ENCODE measurements at regions not wholly inside any gene's neighbourhood (a gene's known extent, or its start where the extent isn't known, plus 50 kb on each side); places are given as distances from the start of the nearest gene placed in this dataset.

DNA sequence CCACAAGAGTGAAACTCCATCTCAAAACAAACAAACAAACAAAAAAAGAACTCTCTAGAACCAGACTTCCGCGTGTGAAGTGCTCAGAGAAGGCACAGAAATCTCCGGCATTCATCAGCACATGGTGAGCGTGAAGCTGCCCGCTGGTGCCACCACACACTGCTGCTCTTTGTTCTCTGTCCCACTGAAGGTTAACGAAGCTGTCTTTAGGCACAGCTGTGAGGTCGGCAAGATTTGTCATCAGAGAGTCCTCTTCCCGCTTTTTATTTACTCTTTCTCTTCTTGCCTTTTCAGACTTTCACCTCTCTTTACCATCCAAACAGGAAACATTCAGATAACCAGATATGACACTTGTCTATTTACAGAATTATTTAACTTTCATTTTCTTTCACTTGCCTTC is 115.2 kb upstream of the ARGLU1 start:
- DNase-seq: no peak

DNA sequence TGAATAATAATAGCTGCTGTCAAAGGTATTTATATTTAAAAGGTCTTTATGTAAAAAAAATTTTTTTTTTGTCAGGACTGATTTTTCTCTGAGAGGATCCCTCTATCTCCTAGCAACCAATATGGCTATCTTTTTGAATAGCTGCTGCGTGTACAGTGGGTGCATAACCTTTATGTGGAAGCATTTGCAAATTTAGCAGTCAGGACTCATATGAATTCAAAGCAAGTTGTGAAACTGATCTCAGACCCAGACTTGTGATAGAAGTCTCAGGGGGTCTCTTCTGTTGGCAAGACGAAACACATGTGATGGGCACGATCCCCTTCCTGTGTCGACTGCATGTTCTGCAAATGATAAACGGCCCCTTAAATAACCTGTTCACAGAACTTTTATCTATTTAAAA is 114.1 kb upstream of the ARGLU1 start:
- DNase-seq: no peak

DNA sequence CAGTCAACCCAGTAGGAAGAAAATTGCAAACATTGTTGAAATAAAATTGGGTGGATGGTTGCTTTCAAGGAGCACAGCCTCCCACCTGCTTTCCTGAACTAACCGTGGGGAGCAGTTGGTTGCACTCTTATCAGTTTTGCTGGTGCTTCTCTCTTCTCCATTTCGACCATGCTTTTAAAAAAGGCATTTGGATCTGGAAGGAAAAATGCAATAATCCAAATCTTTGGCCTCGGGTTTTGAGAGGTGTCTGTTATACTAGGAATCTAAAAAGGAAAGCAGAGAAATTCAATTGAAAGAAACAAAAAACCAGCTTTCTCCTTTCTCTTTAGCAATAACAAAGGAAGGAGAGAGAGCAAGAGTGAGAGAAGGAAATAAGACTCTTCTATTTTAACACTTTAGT is 113.6 kb upstream of the ARGLU1 start:
- no peak for DNase-seq

DNA sequence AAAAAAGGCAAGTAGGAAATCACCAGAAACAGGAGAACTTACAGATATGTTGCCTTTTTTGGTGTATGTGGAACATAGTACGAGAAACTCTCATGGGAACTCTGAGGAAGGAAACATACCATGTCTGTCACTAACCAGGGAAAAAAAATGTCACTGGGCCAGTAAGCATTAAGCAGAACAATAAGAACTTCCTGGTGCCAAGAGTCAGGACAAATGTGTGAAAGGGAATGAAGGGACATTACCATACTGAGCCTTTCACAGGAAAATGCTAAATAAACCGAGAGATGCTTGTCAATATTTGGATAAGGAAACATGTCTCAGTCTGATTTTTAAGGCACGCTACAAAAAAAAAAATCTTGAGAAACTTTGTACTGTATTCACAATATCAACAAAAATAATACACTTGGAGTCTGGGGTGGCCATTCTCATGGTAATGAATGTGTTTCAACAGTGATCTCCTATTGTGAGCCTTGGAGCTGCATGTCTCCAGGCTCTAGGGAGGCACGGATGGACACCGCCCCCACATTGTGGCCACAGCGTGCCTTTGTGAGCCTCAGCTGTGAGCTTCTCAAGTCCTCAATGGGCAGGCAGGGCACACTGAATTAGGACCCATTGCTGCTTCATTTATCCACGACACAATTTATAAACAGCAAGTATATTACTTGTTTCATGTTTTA is 113.0 kb upstream of the ARGLU1 start:
- no peak for DNase-seq

DNA sequence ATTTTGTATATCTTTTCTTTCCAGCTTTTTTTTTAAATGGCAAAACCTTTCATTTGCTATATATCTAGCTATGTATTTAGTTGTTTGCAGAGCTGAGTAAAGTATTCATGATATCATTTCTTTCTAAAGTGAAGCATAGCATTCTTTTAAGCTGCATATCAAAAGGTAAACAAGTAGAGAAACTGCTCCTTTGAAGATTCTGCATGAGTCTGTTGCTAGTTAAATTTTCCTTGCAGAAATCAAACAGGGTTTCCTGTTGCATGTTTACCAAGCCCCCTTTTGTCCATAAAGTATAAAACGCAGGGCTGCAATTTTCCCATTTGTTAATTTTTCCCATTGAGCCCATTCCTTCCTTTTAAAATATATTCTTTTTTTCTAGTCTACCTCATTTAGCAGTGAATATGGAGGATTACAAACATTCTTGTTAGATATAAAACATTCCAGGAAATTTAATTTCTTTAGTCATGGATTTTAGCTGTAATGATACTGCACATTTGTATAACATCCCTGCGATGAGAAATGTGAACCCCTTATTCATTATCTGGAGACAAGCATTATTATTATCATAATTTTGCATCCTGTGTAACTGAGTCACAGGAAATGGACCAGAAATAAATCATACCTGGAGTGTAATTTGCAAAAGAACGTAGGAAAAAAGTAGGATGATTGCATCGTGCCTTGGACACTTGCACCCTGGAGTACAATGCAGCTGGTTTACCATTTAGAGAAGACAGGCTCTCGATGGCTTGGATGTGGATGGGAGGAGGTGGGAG is 110.9 kb upstream of the ARGLU1 start:
- DNase-seq: no peak

DNA sequence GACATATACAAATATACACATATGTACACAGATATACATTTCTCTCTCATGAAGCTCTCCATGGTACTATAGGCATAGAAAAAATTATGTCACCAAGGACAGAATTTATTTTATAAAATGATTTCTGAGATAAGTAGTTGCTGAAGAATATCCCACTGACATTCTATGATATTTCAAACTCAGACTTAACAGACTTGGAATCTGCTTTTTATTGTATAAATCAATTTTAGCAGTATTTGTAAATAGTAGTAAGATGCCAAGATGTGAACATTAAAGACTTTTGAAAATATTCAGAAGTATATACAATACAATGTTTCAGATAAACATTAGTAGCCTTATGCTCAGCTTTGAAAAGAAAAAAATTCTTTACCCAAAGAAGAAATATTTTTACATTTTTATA is 107.4 kb upstream of the ARGLU1 start:
- no peak for DNase-seq

DNA sequence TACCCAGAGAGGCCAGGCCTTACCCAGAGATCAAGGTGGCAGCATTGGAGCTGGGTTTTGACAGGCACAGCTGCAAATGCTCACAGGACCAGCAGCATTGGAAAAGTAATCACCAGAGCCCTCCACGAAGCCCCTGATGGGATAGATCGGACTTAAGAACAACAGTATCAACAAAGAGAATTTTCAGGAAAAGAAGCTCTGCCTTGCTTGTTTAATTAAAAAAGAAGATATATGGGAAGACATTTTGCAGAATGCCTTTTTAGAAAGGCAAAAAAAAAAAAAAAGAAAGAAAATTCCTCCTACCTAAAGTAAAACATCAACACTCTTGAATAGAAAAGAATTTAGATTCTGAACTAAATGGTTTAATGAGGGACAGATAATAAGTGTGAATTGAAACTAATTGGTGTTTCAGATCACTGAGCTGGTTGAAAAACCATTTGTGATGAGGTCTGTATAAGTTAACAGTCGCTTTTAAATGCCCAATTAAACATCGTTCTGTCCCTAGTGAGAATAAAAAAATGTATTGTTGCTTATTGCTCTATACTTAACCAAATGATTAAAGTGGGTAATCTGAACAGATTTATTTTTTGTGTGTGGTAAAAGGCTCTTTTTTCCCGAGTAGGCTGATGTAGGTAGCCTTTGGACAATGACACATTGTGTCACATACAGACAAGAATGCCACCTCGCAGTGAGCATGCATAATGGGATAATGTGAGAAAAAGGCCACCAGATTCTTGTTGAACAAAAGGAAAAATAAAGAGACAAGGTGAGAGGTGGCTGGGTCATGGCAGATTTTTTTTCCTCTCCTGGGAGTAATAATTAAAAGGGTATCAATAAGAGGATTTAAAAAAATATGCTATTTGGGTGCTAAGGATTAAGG is 93.0 kb upstream of the ARGLU1 start:
- no peak for DNase-seq

DNA sequence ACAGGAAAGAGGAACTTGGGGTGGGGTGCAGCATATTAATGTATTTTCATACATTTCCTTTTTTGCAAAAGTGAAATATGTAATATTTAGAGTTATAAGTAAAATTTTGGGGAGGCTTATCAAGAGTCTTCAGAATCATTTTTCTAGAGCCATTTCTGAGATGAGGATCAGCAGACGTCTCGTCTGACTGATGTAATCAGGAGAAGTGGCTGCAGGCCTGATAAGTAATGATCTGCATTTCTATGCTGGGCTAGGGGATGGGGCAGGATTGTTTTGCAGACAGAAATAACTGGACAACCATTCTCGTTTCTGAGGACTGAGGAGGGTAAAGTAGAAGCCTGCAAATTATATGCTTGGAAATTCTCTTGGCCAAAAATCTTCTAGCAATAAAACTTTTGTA is 89.2 kb upstream of the ARGLU1 start:
- DNase-seq: no peak

DNA sequence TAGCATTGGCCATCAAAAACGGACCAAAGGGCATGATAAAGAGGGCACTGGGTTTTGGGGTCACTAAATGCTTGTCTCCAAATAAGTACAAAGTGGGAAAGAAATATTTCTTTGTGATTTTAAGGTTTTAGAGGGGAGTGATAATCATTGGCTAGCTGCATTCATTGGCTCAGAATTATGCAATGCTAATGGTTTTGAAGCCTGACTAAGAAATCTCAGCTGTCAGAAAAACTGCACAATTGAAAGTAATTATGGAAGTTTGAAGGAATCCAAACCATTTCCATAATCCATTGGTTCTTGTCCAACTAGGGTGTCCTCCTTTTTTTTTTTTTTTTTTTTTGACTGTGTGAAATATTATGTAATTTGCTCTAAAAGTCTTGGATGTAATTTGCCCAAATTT is 88.2 kb upstream of the ARGLU1 start:
- no peak for DNase-seq

DNA sequence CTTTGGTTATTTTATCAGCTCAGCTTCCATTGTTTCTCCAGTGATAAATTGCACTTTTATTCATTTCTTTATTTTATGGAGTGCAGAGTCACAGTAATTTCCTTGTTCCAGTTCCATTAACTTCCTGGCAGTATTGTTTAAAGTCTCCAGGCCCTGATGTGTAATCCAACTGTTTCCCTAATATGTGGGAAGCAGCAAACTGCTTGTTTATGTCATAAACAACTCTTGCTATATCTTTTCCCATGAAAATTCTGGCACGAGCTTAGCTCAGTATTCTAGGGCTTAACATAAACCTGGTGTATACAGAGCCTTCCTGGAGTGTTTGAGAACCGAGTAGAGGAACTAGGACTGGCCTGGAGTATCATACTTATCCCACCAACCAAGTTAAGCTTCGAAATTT is 83.5 kb upstream of the ARGLU1 start:
- no peak for DNase-seq

DNA sequence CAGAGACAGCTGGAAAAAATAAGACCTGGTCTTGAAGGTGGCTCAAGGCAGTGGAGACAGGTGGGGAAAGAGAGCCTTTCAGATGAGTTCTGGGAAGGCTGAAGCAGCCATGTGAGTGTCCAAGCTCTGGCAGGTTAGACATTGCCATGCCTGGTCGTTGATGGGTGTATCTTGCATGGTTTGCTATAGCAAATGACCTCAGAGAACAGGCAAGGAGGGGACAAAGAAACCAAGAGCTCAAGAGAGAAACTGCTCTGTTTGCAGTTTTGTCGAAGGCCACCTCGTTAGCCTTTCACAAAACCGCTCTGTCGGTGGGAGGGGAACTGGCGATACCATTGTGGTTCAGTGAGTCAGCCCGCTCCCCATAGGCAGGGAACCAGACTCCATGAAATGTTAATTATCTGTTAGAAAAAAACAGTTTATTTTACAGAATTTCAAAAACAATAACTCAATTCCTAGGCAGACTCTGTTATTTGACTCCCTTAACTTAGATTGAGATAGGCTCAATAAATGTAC is 82.8 kb upstream of the ARGLU1 start:
- DNase-seq: no peak

DNA sequence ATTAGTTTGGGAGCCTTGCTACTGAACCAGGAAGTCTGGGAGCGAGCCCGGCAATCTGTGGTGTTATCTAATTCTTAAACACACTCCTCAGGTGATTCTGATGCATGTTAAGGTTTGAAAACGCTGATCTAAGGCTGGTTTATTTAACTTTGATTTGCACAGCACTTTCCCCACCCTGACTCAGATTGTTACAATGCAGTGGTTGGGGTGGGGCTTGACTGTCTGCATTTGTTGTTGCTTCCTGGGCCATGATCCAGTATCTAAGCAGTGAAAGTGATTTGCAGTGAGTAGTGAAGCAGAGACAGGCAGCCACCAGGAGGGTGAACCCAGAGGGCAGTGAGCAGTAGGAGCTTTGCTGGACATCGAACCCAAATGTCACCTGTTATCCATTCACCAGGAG is 81.6 kb upstream of the ARGLU1 start:
- DNase-seq: no peak

DNA sequence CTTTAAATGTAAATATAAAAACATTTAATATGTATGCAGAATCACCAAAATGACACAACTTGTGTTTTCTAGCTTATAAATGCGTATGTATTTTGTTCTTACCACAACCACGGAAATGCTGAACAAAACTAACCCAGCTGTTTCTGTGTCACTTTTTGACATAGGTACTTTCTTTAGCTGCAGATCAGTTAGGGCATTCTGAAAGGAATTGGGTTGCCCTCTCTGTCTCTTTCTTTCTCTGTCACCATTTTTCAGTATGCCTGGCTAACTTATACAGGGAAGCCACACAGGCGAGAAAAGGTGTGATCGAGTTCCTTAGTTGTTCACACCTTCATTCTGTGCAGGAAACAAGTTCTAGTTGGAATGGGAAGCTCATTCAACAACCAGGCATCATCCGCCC is 72.6 kb upstream of the ARGLU1 start:
- no peak for DNase-seq

DNA sequence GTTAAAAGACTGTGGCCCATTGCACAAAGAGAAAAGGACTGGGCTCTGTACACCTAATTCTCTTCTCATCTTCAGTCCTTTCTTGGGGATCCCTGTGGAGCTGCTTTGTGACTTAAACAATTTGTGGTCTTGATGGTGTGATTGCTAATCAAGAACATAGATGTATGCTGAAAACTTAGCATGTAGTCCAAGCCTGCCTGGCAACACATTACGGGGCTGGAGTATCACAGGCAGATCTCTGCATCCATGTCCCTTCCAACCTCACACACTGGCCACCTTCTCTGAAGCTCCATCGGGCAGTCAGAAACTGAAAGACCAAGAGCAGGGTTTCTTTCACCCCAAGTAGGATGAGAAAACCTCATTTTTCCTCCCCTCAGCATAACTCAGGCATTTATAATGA is 69.6 kb upstream of the ARGLU1 start:
- DNase-seq: no peak

DNA sequence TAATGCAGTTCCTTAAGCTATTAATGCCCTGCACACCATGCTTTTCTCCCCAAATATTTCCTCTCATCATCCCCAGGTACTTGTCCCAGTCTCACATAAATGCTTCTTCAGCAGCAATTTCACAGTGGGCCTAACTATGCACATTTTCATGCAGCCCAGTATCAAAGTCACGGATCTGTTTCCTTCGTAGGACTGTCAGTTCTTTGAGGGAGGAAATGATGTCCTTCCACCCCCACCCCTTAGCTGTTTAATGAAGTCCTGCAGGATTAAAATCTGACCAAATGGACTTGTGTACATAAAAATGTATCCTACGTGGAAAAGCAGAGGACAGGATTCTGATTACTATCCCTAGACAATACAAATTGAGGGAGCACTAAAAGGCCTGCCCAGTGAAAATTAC is 68.6 kb upstream of the ARGLU1 start:
- no peak for DNase-seq

DNA sequence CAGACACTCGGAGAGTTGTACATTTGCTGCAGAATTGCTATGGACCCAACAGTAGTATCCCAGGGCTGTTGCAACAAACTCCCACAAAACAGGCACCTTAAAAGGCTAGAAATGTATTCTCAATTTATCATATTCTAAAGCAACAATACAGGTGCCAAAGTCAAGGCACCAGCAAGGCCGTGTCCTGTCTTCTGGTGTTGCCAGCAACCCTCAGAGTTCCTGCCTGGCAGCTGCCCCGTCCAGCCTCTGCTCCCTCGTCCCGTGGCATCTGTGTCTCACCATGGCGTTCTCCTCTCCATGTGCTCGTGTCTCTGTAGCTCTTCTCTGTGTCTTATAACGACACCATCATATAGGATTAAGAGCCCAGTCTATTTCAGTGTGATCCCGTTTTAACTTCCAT is 67.7 kb upstream of the ARGLU1 start:
- no peak for DNase-seq

DNA sequence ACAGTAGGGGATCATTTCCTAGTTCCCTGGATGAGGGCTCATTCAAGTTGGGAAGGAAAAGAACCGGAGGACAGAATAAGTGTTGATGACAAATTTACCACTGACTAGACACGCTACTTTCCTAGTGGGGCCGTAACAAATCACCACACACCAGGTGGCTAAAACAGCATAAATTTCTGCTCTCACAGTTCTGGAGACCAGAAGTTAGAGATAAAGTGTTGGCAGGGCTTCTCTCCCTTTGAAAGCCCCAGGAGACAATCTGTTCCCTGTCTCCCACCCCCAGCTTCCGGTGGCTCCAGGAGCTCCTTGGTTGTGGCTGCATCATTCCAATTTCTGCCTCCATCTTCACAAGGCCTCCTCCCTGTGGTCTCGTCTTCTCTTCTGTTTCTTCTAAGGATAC is 65.4 kb upstream of the ARGLU1 start:
- no peak for DNase-seq

DNA sequence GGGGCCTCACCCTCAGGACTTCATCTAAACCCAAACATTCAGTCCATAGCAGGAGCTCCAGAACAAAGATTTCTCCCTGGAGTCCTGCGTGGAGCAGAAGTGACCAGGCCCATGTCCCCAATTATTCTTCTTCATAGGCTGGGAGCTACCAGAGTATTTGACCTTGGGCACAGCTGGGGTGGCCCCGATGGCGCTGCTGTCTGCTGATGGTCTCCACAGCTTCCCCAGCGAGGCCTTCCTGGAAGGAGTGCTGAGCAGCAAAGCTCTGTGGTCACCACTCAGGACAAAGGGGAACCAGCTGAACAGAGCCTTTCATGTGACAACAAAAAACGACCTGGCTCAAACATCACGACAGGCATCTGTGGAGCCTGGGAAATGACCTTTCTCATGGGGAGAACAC is 62.7 kb upstream of the ARGLU1 start:
- DNase-seq: no peak

DNA sequence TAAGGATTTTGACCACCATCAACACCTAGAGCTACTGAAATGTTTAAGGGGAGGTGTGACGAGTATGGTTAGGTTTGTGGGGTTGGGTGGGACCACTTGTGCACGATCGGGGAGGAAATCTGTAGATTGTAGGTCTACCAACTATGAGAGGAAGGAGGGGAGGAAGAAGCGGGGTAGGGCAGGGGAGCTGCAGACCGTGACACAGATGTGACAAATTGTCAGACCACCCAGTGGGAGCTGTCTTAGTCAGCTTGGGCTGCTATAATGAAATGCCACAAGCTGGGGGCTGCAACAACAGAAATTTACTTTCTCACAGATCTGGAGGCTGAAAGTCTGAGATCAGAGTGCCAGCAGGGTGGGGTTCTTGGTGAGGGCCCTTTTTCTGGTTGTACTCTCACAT is 62.2 kb upstream of the ARGLU1 start:
- DNase-seq: no peak

DNA sequence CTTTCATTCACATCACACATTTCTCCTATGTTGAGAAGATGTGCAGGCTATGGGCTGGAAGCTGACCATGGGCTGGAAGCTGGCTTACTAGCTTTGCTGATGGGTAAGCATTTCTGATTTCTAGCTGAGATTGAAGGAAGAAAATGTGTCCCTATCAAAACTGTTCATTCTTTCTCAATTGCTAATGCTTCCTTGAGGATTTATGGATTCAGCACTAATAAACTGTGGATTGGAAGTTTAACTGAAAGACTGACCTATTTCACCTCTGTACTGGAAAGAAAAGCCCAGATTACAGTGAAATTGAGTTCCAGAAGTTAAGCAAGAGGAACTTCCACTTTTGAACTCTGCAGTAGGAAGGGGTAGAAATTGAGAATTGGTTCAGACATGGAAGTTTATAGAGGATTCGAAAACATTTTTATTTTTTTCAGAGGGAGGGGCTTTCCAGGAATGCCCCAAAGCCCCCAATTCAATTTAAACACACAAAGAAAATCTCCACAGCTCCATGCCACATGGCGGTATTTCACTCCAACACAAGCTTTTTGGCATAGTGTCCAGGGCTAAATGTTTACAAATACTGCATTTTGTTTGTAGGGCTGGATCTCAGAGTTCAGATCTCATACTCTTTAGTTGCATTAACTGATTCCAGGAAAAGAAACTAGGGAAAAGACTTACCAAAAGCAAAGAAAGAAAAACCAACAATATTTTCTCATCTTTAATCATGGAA is 61.2 kb upstream of the ARGLU1 start:
- DNase-seq: no peak

DNA sequence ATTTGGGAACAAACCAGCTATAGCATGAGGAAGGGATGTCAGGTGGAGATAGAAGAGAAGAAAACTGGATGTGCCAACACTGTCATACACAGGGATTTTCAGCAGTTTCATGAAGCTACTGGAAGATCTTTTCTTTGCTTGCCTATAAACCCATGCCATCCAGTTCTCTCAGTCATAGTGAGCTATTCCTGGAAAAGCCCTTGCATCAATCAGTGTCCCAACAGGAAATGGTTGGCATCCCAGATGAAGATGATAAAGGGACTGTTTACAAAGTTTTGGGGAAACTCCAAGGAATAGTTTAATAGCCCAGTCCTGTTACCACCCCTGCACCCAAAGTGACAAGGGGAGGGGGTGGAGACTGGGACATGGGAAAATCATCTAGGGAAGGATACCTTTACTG is 58.5 kb upstream of the ARGLU1 start:
- no peak for DNase-seq

DNA sequence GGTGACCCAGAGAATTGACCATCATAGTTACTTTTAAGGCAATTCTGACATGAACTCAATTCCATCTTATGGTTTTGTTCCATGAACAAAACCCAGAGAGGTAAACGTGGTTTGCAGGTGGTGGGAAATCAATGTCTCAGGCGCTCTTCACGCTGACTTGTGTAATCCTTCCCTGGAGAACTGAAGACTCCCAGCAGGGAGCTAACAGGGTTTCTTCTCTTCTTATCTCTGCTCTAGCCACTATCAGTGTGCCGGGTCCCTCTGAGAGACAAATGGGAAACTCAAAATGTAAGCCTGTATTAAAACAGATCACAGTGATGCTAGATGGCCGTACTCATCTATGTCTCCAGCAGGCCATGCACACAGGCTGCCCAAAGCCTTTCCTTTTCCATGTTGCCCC is 57.6 kb upstream of the ARGLU1 start:
- DNase-seq: no peak
